Stimulated activated CD8-positive, alpha-beta memory T cell treated with anti-CD3 and anti-CD28 coated beads, Interleukin-2, amount 100 ng/mL, for 48 hours (primary cell): ENCODE measurements at regions not wholly inside any gene's neighbourhood (a gene's known extent, or its start where the extent isn't known, plus 50 kb on each side); places are given as distances from the start of the nearest gene placed in this dataset.

Experiments used
- DNase-seq, 2 donors: peaks; one replicate each; pipeline ENCODE4 v3.0.0-alpha.2; 2020; ENCODE audit warnings: low read depth in 2 of 2

DNA sequence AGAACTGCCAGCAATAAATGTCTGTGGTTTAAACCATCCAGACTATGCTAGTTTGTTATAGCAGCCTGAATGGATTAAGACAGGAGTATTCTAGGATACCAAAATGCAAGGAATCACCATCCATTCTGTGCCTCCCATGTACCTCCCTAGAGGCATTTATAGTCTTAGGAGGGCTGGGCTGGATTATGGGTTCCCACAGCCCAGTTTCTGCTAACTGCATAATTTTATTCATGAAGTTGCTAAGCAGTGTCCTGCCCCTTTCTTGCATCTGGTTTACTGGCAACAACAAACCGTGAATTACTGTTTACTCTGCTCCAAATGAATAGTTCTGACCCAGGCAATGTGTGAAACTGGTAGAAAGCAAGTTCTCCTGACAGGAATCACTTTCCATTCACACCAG lies 67.1 kb upstream of the PRKX start:
- DNase-seq, result no peak

DNA sequence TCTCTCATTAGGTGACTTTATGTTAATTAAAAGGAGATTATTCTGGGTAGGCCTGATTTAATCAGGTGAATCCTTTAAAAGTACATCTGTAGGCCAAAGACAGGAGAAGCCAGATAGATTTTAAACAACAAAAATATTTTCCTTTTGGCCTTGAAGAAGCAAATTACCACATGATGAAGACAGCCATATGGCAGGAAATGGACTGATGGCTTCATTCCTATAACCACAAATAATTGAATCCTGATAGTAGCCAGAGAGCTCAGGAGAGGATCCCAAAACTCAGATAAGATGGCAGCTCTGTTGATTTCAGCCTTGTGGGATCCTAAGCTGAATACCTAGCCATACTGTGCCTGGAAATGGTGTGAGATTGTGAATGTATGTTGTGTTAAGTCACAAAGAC lies 66.1 kb upstream of the PRKX start:
- DNase-seq, result no peak

DNA sequence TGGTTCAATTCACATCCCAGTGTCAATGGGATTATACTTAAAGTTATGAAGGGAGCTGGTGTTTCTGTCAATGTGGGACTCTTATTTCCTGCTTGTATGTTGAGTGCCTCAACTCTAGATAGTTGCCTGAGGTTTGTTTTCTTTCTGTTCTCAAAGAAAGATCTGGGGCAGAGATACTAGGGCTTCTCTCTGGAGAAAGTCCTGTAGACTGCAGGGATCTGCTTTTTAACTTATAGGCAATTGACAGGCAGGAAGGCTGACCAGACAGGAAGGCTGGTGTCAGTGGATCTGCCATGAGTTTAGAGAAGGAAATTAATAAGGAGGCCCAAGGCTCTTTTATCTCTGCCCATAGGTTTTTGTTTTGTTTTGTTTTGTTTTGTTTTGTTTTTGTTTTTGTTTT lies 64.0 kb upstream of the PRKX start:
- no peak for DNase-seq

DNA sequence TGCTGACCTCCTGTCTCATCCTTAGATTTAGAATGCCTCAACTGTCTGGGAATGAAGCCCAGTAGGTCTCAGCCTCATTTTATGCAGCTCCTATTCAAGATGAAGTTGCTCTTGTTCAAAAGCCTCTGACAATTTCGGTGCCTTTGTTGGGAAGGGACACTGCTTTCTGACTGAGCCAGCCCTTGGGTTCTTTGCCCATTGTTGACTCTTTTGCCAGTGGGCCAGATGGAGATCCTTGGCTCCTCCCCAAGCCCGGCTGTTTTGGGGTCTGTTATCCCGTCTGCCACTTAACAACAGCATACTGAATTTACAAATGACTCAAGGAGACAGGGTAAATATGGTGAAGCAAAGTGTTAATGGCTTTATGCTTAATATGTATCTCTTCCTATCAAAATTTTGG lies 58.3 kb upstream of the PRKX start:
- DNase-seq, result no peak

DNA sequence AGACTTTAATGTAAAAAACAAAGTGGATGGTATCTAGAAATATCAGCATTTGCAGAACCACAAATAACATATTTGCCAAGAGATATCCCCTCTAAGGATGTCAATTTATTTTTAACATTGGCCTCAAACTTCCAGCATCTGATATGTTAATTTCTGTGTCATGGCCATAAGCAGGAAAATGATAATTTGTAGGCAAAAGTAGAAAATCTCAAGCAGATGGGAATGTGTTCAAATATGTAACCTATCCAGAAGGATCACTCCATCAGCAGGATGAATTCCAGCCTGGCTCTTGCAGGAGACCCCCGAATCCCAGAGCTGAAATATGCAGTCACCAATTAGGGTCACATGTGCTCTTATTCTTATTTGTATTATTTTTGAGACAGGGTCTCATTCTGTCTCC lies 55.4 kb upstream of the PRKX start:
- no peak for DNase-seq
